ENCODE measurements at regions not wholly inside any gene's neighbourhood (a gene's known extent, or its start where the extent isn't known, plus 50 kb on each side); places are given as distances from the start of the nearest gene placed in this dataset.

GRCh38 chr3:81909796-81910195, 148.4 kb upstream of the GBE1 start:
- no peak overlapping the region for H3K9ac ChIP-seq (ENCODE audit: low read length)
- no peak overlapping the region for H3K27ac ChIP-seq (ENCODE audit: low read depth, low read length)
- H3K4me3 ChIP-seq (ENCODE audit: low read length), result no peak overlapping the region
- H4K8ac ChIP-seq (ENCODE audit: low read depth, low read length), result no peak overlapping the region
- no peak overlapping the region for H3K56ac ChIP-seq (ENCODE audit: low read length)
- H2BK15ac ChIP-seq (replicated peaks; ENCODE audit: low read depth), result no peak overlapping the region
- no peak overlapping the region for H3K4ac ChIP-seq (ENCODE audit: low read depth, low read length)
- no peak overlapping the region for H2BK5ac ChIP-seq (ENCODE audit: low read length)
- no peaks in the 10 kb centered on the region for H3K79me1 ChIP-seq (ENCODE audit: low read length)
- H3K18ac ChIP-seq (ENCODE audit: low read length), result no peak overlapping the region
- H3K23ac ChIP-seq (ENCODE audit: low read length), result no peak overlapping the region
- H3K4me1 ChIP-seq (ENCODE audit: control insufficient read depth, low read depth, low read length), result no peaks in the 10 kb centered on the region
- no CpG with 5 or more reads among the region's 3 CpGs for WGBS (ENCODE audit: extremely low coverage, insufficient coverage, low lambda C conversion rate)
- no peaks in the 10 kb centered on the region for H3K79me2 ChIP-seq (ENCODE audit: control insufficient read depth, insufficient read depth, low read length)
- no peaks in the 10 kb centered on the region for H3K36me3 ChIP-seq (ENCODE audit: control insufficient read depth, insufficient read depth, low read length)
- H4K5ac ChIP-seq (ENCODE audit: low read length), result no peak overlapping the region
- no peak overlapping the region for H2AK5ac ChIP-seq (ENCODE audit: low read length)
- H3K27me3 ChIP-seq (ENCODE audit: insufficient read depth, low read length, poor library complexity), result no peaks in the 10 kb centered on the region
- no peak overlapping the region for H3K4me2 ChIP-seq (ENCODE audit: low read length)
- H2BK120ac ChIP-seq (ENCODE audit: low read depth, low read length), result no peak overlapping the region
- no peak for DNase-seq

DNA sequence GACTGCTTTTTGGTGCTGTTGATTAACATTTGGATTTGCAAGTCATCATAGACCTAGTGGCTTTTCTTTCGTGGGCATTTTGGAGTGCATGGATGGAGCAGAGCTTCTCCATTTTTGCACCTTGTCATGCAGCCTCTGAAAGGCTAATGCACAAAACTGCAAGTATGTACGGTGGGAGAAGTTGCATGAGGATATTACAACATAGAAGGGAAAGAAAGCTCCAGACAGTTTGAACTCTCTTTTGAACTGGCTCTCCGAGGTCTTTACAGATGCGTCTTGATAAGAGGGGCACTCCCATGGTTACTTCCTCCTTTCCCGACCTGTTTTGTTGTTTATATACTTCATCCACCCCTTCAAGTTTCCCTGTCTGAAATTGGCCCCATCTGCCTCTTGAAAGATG, 147.1 kb upstream of the GBE1 start:
- Histone ChIP-seq H3K27ac (ENCODE audit: low read depth, low read length) (no peak overlapping the region), H3K56ac (ENCODE audit: low read length) (no peak overlapping the region), H3K18ac (ENCODE audit: low read length) (no peak overlapping the region), H2BK120ac (ENCODE audit: low read depth, low read length) (no peak overlapping the region), H2BK5ac (ENCODE audit: low read length) (no peak overlapping the region), H3K4ac (ENCODE audit: low read depth, low read length) (no peak overlapping the region), H4K5ac (ENCODE audit: low read length) (no peak overlapping the region), H3K27me3 (ENCODE audit: insufficient read depth, low read length, poor library complexity) (no peaks in the 10 kb centered on the region), H3K4me2 (ENCODE audit: low read length) (no peak overlapping the region), H3K79me1 (ENCODE audit: low read length) (no peaks in the 10 kb centered on the region), H2BK15ac (replicated peaks; ENCODE audit: low read depth) (no peak overlapping the region), H3K36me3 (ENCODE audit: control insufficient read depth, insufficient read depth, low read length) (no peaks in the 10 kb centered on the region), H3K79me2 (ENCODE audit: control insufficient read depth, insufficient read depth, low read length) (no peaks in the 10 kb centered on the region), H3K4me3 (ENCODE audit: low read length) (no peak overlapping the region), H3K9ac (ENCODE audit: low read length) (no peak overlapping the region), H4K8ac (ENCODE audit: low read depth, low read length) (no peak overlapping the region), H2AK5ac (ENCODE audit: low read length) (no peak overlapping the region), H3K4me1 (ENCODE audit: control insufficient read depth, low read depth, low read length) (no peaks in the 10 kb centered on the region), H3K23ac (ENCODE audit: low read length) (no peak overlapping the region)
- no CpG with 5 or more reads among the region's 5 CpGs for WGBS (ENCODE audit: extremely low coverage, insufficient coverage, low lambda C conversion rate)
- no peak for DNase-seq

GRCh38 chr3:81898336-81898735, 136.9 kb upstream of the GBE1 start:
- H2BK5ac ChIP-seq (ENCODE audit: low read length), result no peak overlapping the region
- no peak overlapping the region for H4K5ac ChIP-seq (ENCODE audit: low read length)
- no peak overlapping the region for H2BK15ac ChIP-seq (replicated peaks; ENCODE audit: low read depth)
- H3K36me3 ChIP-seq (ENCODE audit: control insufficient read depth, insufficient read depth, low read length), result no peaks in the 10 kb centered on the region
- no peak overlapping the region for H3K27ac ChIP-seq (ENCODE audit: low read depth, low read length)
- H4K8ac ChIP-seq (ENCODE audit: low read depth, low read length), result no peak overlapping the region
- H3K27me3 ChIP-seq (ENCODE audit: insufficient read depth, low read length, poor library complexity), result no peaks in the 10 kb centered on the region
- H3K4me2 ChIP-seq (ENCODE audit: low read length), result no peak overlapping the region
- no peaks in the 10 kb centered on the region for H3K79me1 ChIP-seq (ENCODE audit: low read length)
- no peak overlapping the region for H3K9ac ChIP-seq (ENCODE audit: low read length)
- no peak overlapping the region for H3K23ac ChIP-seq (ENCODE audit: low read length)
- H3K56ac ChIP-seq (ENCODE audit: low read length), result no peak overlapping the region
- no peak overlapping the region for H2AK5ac ChIP-seq (ENCODE audit: low read length)
- H3K79me2 ChIP-seq (ENCODE audit: control insufficient read depth, insufficient read depth, low read length), result no peaks in the 10 kb centered on the region
- H2BK120ac ChIP-seq (ENCODE audit: low read depth, low read length), result no peak overlapping the region
- DNase-seq, result no peak
- no peak overlapping the region for H3K4ac ChIP-seq (ENCODE audit: low read depth, low read length)
- no peak overlapping the region for H3K4me3 ChIP-seq (ENCODE audit: low read length)
- no peak overlapping the region for H3K18ac ChIP-seq (ENCODE audit: low read length)
- H3K4me1 ChIP-seq (ENCODE audit: control insufficient read depth, low read depth, low read length), result no peaks in the 10 kb centered on the region
- WGBS (ENCODE audit: extremely low coverage, insufficient coverage, low lambda C conversion rate), result no CpG with 5 or more reads among the region's 1 CpG

GRCh38 chr3:81894598-81894997, 133.2 kb upstream of the GBE1 start:
- Histone ChIP-seq H3K4me3 (ENCODE audit: low read length) (no peak overlapping the region), H3K4me1 (ENCODE audit: control insufficient read depth, low read depth, low read length) (no peaks in the 10 kb centered on the region), H2BK120ac (ENCODE audit: low read depth, low read length) (no peak overlapping the region), H2BK15ac (replicated peaks; ENCODE audit: low read depth) (no peak overlapping the region), H4K8ac (ENCODE audit: low read depth, low read length) (no peak overlapping the region), H3K18ac (ENCODE audit: low read length) (no peak overlapping the region), H3K27me3 (ENCODE audit: insufficient read depth, low read length, poor library complexity) (no peaks in the 10 kb centered on the region), H4K5ac (ENCODE audit: low read length) (no peak overlapping the region), H3K4me2 (ENCODE audit: low read length) (no peak overlapping the region), H2AK5ac (ENCODE audit: low read length) (no peak overlapping the region), H3K36me3 (ENCODE audit: control insufficient read depth, insufficient read depth, low read length) (no peaks in the 10 kb centered on the region), H3K79me2 (ENCODE audit: control insufficient read depth, insufficient read depth, low read length) (no peaks in the 10 kb centered on the region), H2BK5ac (ENCODE audit: low read length) (no peak overlapping the region), H3K56ac (ENCODE audit: low read length) (no peak overlapping the region), H3K79me1 (ENCODE audit: low read length) (no peaks in the 10 kb centered on the region), H3K23ac (ENCODE audit: low read length) (no peak overlapping the region), H3K27ac (ENCODE audit: low read depth, low read length) (no peak overlapping the region), H3K4ac (ENCODE audit: low read depth, low read length) (no peak overlapping the region), H3K9ac (ENCODE audit: low read length) (no peak overlapping the region)
- no CpG with 5 or more reads among the region's 4 CpGs for WGBS (ENCODE audit: extremely low coverage, insufficient coverage, low lambda C conversion rate)
- DNase-seq, result no peak

DNA sequence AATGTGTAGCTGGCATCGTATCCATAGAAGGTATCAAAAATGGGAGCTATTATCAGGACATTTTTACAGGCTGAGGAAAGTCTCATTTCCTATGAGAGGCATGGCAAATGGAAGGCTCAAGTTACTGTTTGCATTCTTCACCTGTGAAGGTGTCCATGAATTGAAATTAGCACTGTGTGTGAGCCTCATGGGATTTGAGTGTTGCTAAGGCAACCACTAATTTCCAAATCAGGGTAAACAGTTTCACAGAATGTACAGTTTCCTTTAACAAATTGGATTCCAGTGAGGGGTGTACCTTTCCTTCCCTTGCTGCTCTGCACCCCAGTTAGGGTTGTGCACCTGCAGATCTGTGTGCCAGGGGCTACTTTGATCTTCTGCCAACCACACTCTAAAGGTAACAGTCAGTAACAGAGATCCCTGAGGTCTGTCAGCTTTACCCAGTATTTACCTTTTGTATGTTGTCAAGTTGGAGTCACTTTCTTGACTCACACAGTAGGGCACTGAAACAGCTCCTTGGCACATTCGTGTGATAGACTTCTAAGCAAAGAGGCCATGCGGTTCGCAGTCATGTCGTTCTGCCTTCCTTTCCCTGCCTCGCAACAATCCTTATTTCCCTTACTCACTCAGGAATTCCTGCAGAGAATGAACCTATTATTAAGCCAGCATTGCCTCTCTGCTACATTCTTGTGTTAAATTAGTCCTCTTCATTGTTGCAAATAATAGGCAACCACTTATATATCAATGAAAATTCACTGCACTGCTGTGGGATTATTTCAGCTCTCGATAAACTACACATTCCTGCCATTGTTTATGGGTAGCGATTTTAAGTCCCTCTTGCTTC, 129.8 kb upstream of the GBE1 start:
- H3K4me1 ChIP-seq (ENCODE audit: control insufficient read depth, low read depth, low read length), result no peaks in the 10 kb centered on the region
- no peak overlapping the region for H4K5ac ChIP-seq (ENCODE audit: low read length)
- H3K4ac ChIP-seq (ENCODE audit: low read depth, low read length), result no peak overlapping the region
- H3K4me3 ChIP-seq (ENCODE audit: low read length), result no peak overlapping the region
- H3K9ac ChIP-seq (ENCODE audit: low read length), result no peak overlapping the region
- no CpG with 5 or more reads among the region's 8 CpGs for WGBS (ENCODE audit: extremely low coverage, insufficient coverage, low lambda C conversion rate)
- H3K56ac ChIP-seq (ENCODE audit: low read length), result no peak overlapping the region
- no peaks in the 10 kb centered on the region for H3K79me2 ChIP-seq (ENCODE audit: control insufficient read depth, insufficient read depth, low read length)
- H3K79me1 ChIP-seq (ENCODE audit: low read length), result no peaks in the 10 kb centered on the region
- no peak overlapping the region for H3K23ac ChIP-seq (ENCODE audit: low read length)
- no peak overlapping the region for H2BK15ac ChIP-seq (replicated peaks; ENCODE audit: low read depth)
- no peaks in the 10 kb centered on the region for H3K27me3 ChIP-seq (ENCODE audit: insufficient read depth, low read length, poor library complexity)
- no peak overlapping the region for H2AK5ac ChIP-seq (ENCODE audit: low read length)
- peak; percentile 27 for DNase-seq
- H4K8ac ChIP-seq (ENCODE audit: low read depth, low read length), result no peak overlapping the region
- H3K36me3 ChIP-seq (ENCODE audit: control insufficient read depth, insufficient read depth, low read length), result no peaks in the 10 kb centered on the region
- H3K18ac ChIP-seq (ENCODE audit: low read length), result no peak overlapping the region
- no peak overlapping the region for H3K27ac ChIP-seq (ENCODE audit: low read depth, low read length)
- no peak overlapping the region for H2BK120ac ChIP-seq (ENCODE audit: low read depth, low read length)
- no peak overlapping the region for H2BK5ac ChIP-seq (ENCODE audit: low read length)
- H3K4me2 ChIP-seq (ENCODE audit: low read length), result no peak overlapping the region
